HG03521 (cell line): ENCODE measurements at regions not wholly inside any gene's neighbourhood (a gene's known extent, or its start where the extent isn't known, plus 50 kb on each side); places are given as distances from the start of the nearest gene placed in this dataset.

Experiments
- ATAC-seq: cut with Tn5 transposase; IDR thresholded peaks from one replicate; pipeline ENCODE4 v1.9.1; 2021; ENCODE audit warnings: mild to moderate bottlenecking, moderate library complexity; ENCODE audit not compliant: unreplicated experiment

GRCh38 chr17:68665373-68665772, 64.2 kb upstream of the FAM20A start:
- ATAC-seq, result no peak

GRCh38 chr17:68662479-68662878, 61.3 kb upstream of the FAM20A start:
- no peak for ATAC-seq

GRCh38 chr17:68662037-68662432, 60.9 kb upstream of the FAM20A start:
- no peak for ATAC-seq

- ATAC-seq, result no peak
These were observed 60.3 kb upstream of the FAM20A start for GRCh38 chr17:68661265-68662036.

GRCh38 chr17:68660302-68660701, 59.1 kb upstream of the FAM20A start:
- ATAC-seq, result no peak

GRCh38 chr17:68658999-68659780, 58.0 kb upstream of the FAM20A start:
- no peak for ATAC-seq

GRCh38 chr17:68657576-68657975, 56.4 kb upstream of the FAM20A start:
- no peak for ATAC-seq

GRCh38 chr17:68657166-68657565, 56.0 kb upstream of the FAM20A start:
- ATAC-seq, result no peak

- ATAC-seq, result no peak
These were observed 55.5 kb upstream of the FAM20A start for GRCh38 chr17:68656666-68657065.
